Smooth muscle cell (in vitro differentiated cells): ENCODE measurements at regions not wholly inside any gene's neighbourhood (a gene's known extent, or its start where the extent isn't known, plus 50 kb on each side); places are given as distances from the start of the nearest gene placed in this dataset.

ENCODE experiments used
- DNase-seq: peaks from one replicate; lab custom pipeline; 2025; ENCODE audit not compliant: unreplicated experiment; lab: John Stamatoyannopoulos, UW
- H2AFZ ChIP-seq: fragments of 200-600 bp; sonication (generic); 2 replicates; pipeline ENCODE4 v1.6.0; 2016; ENCODE audit warnings: antibody characterized with exemption, low read depth, mild to moderate bottlenecking
- H3F3A ChIP-seq: fragments of 200-600 bp; sonication (generic); 2 replicates; pipeline ENCODE4 v1.6.0; 2017; ENCODE audit warnings: antibody characterized with exemption, low read depth
- H3K27ac ChIP-seq: fragments of 200-600 bp; sonication (generic); 2 replicates; pipeline ENCODE4 v1.5.1; 2016; ENCODE audit warnings: low read depth, mild to moderate bottlenecking
- H3K27me3 ChIP-seq: fragments of 200-600 bp; sonication (generic); 2 replicates; pipeline ENCODE4 v1.6.1; 2016; ENCODE audit warnings: low read depth, mild to moderate bottlenecking
- H3K36me3 ChIP-seq: fragments of 200-600 bp; sonication (generic); 2 replicates; pipeline ENCODE4 v1.5.1; 2016; ENCODE audit warnings: low read depth
- H3K4me1 ChIP-seq: fragments of 200-600 bp; sonication (generic); 2 replicates; pipeline ENCODE4 v1.5.1; 2016; ENCODE audit warnings: low read depth
- H3K4me2 ChIP-seq: fragments of 200-600 bp; sonication (generic); 2 replicates; pipeline ENCODE4 v1.6.0; 2016; ENCODE audit warnings: mild to moderate bottlenecking
- H3K4me3 ChIP-seq: fragments of 200-600 bp; sonication (generic); 2 replicates; pipeline ENCODE4 v1.5.1; 2016; ENCODE audit warnings: mild to moderate bottlenecking
- H3K79me2 ChIP-seq: fragments of 200-600 bp; sonication (generic); 2 replicates; pipeline ENCODE4 v1.6.0; 2016; ENCODE audit warnings: low read depth, mild to moderate bottlenecking
- H3K9ac ChIP-seq: fragments of 200-600 bp; sonication (generic); 2 replicates; pipeline ENCODE4 v1.6.0; 2016; ENCODE audit warnings: low read depth
- H3K9me3 ChIP-seq: fragments of 200-600 bp; sonication (generic); replicated peaks from 2 replicates; pipeline ENCODE4 v1.5.1; 2016; ENCODE audit warnings: low read depth
- H4K20me1 ChIP-seq: fragments of 200-600 bp; sonication (generic); 2 replicates; pipeline ENCODE4 v1.6.0; 2016; ENCODE audit warnings: low read depth
- CTCF ChIP-seq: fragments of 200-600 bp; sonication (generic); IDR thresholded peaks from 2 replicates; pipeline ENCODE4 v1.5.1; 2017; ENCODE audit warnings: borderline replicate concordance, mild to moderate bottlenecking, antibody characterized with exemption; ENCODE audit not compliant: insufficient read depth, poor library complexity, severe bottlenecking
- WGBS: methylation state at CpG from one replicate; pipeline ENCODE4 v1.1.7; 2016; ENCODE audit warnings: low lambda C conversion rate; 5-methylcytosine and 5-hydroxymethylcytosine counted together

GRCh38 chr11:27193434-27194225, 153.0 kb downstream of the BBOX1 start:
- DNase-seq = no peak
- H3K4me1 ChIP-seq = peaks cover 32% of the 10 kb centered on the region
- H3K9me3 ChIP-seq = no peaks in the 10 kb centered on the region
- peak overlapping the region; percentile 92 for H3K27ac ChIP-seq
- H3K79me2 ChIP-seq = peaks cover 13% of the 10 kb centered on the region
- H3K4me2 ChIP-seq = peak overlapping the region; percentile 81
- H3K36me3 ChIP-seq = no peaks in the 10 kb centered on the region
- H3K9ac ChIP-seq = peak overlapping the region; percentile 8
- H4K20me1 ChIP-seq = no peaks in the 10 kb centered on the region
- WGBS = 65% methylated on average over 7 of the region's 7 CpGs
- peak overlapping the region; percentile 14 for H3K4me3 ChIP-seq
- no peaks in the 10 kb centered on the region for H3K27me3 ChIP-seq
- no peak overlapping the region for H2AFZ ChIP-seq
- H3F3A ChIP-seq = peaks cover 8% of the 10 kb centered on the region
- TF ChIP-seq CTCF = no peak

GRCh38 chr11:27192184-27192583, 151.6 kb downstream of the BBOX1 start:
- Histone ChIP-seq H3K4me1 (peaks cover 29% of the 10 kb centered on the region), H4K20me1 (no peaks in the 10 kb centered on the region), H3K27ac (no peak overlapping the region), H3K79me2 (peaks cover 13% of the 10 kb centered on the region), H3K9ac (no peak overlapping the region), H3K9me3 (no peaks in the 10 kb centered on the region), H3K27me3 (no peaks in the 10 kb centered on the region), H3F3A (peaks cover 8% of the 10 kb centered on the region), H2AFZ (no peak overlapping the region), H3K36me3 (no peaks in the 10 kb centered on the region), H3K4me2 (no peak overlapping the region), H3K4me3 (no peak overlapping the region)
- WGBS = 76% methylated on average over 4 of the region's 4 CpGs
- no peak for DNase-seq
- no peak for TF ChIP-seq CTCF

- 95% methylated on average over 2 of the region's 2 CpGs for WGBS
- Histone ChIP-seq H3F3A (peaks cover 6% of the 10 kb centered on the region), H3K4me1 (peaks cover 24% of the 10 kb centered on the region), H3K4me3 (no peak overlapping the region), H3K9me3 (no peaks in the 10 kb centered on the region), H3K27ac (no peak overlapping the region), H3K9ac (no peak overlapping the region), H3K27me3 (no peaks in the 10 kb centered on the region), H3K4me2 (no peak overlapping the region), H3K36me3 (no peaks in the 10 kb centered on the region), H4K20me1 (no peaks in the 10 kb centered on the region), H3K79me2 (peaks cover 16% of the 10 kb centered on the region), H2AFZ (no peak overlapping the region)
- TF ChIP-seq CTCF = no peak
- DNase-seq = no peak
These were observed 151.0 kb downstream of the BBOX1 start for GRCh38 chr11:27191639-27192038.

GRCh38 chr11:27188696-27189095, 148.1 kb downstream of the BBOX1 start:
- no peaks in the 10 kb centered on the region for H3K27me3 ChIP-seq
- H2AFZ ChIP-seq = peak overlapping the region; percentile 36
- H3K79me2 ChIP-seq = peaks cover 25% of the 10 kb centered on the region
- H3K4me2 ChIP-seq = peak overlapping the region; percentile 43
- no peak overlapping the region for H3K9ac ChIP-seq
- WGBS = 32% methylated on average over 5 of the region's 5 CpGs
- no peak overlapping the region for H3K4me3 ChIP-seq
- peaks cover 3% of the 10 kb centered on the region for H3F3A ChIP-seq
- H3K36me3 ChIP-seq = no peaks in the 10 kb centered on the region
- peaks cover 20% of the 10 kb centered on the region for H3K4me1 ChIP-seq
- H4K20me1 ChIP-seq = no peaks in the 10 kb centered on the region
- no peak for TF ChIP-seq CTCF
- H3K9me3 ChIP-seq = no peaks in the 10 kb centered on the region
- no peak for DNase-seq
- peak overlapping the region; percentile 21 for H3K27ac ChIP-seq
